Endothelial cell of hepatic sinusoid (primary cell): ENCODE measurements at regions not wholly inside any gene's neighbourhood (a gene's known extent, or its start where the extent isn't known, plus 50 kb on each side); places are given as distances from the start of the nearest gene placed in this dataset.

ENCODE experiments used
- in situ Hi-C: cut with HindIII; loops from 2 replicates; pipeline ENCODE4 v1.10.0; 2017; ENCODE audit warnings: low sequenced_read_pairs

- in situ Hi-C loops: no loop called here
These were observed 1027.8 kb upstream of the PHF14 start for GRCh38 chr7:9945857-9946256.

DNA sequence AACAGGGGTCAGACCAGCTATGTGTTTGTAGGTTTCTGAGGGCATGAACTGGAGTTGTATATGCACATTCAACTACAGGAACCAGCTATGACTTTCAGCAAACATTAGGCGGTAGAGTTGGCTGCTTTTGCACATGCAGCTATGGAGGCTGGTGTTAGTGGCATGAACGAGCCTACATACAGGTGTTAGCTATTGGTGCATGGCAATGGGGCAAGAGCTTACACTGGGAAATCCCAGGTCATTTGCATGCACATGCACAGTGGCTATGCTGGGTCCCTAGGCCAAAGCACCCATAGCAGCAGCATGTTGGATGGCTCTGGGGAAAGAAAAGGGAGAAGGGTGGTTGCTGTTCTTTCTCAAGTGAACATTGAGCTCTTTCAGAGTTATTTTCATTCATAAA, 1018.5 kb upstream of the PHF14 start:
- in situ Hi-C loops: no loop called here

- in situ Hi-C loops: no loop called here
These were observed 1015.2 kb upstream of the PHF14 start for GRCh38 chr7:9958486-9958885.

DNA sequence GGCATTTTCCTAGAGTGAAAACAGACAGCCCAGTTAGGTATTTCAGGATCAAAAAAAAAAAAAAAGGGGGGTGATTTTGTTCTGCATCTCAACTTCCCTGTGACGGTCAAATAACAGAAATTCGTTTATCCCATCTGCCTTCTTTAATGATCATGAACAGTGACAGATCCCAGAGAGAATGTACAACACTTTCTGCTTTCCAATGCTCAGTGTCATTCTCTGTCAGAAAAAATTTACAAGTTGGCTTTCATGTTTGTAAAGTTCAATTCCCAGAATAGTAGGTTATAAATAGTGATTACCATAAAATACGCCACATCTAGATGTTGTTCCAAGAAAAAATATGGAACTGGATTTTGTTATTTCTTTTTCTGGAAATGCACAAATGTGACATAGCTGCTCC, 1013.2 kb upstream of the PHF14 start:
- in situ Hi-C loops: no loop called here

- in situ Hi-C loops: no loop called here
These were observed 1012.3 kb upstream of the PHF14 start for GRCh38 chr7:9961161-9961922.

DNA sequence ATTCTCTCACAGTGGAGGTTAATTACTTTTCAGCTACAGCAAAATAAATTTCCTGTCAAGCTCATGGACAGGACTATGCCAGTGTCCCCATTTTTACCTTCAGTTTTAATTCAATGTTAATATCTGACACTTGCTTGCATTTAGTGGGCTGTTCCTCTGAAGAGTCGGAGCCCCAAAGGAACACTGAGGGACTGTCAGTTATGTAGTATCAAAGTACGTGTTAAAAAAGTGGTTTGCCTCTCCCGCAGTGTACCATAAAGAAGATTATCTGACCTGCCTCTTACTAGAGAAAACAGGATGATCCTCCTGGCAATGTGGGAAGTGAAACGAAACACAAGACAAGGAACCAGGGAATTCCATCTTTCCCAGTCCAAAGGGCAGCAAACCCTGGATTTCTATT, 1010.9 kb upstream of the PHF14 start:
- in situ Hi-C loops: no loop called here

- in situ Hi-C loops: no loop called here
These were observed 995.3 kb upstream of the PHF14 start for GRCh38 chr7:9978106-9979064.

- in situ Hi-C loops: no loop called here
These were observed 991.8 kb upstream of the PHF14 start for GRCh38 chr7:9981742-9982349.

- in situ Hi-C loops: no loop called here
These were observed 990.6 kb upstream of the PHF14 start for GRCh38 chr7:9983048-9983447.

DNA sequence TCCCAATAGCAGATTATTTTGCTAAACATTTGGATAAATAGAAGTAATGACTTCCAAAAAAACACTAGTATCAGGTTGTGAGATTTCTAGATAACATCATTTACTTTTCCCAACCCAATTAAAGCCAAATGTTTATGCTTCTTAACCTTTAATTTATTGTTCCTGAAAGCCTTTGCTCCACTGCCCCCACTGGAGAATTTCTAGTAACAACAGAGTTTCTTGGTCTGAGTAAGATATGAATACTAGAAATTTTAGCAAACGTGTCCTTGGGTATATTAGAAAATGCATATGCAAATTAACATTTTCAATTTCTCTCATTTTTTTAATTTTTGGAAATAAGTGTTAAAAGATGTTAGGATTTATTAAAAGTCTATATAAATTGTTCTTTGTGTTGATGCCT, 958.0 kb upstream of the PHF14 start:
- in situ Hi-C loops: no loop called here

GRCh38 chr7:10022480-10022879, 951.2 kb upstream of the PHF14 start:
- in situ Hi-C loops: no loop called here

DNA sequence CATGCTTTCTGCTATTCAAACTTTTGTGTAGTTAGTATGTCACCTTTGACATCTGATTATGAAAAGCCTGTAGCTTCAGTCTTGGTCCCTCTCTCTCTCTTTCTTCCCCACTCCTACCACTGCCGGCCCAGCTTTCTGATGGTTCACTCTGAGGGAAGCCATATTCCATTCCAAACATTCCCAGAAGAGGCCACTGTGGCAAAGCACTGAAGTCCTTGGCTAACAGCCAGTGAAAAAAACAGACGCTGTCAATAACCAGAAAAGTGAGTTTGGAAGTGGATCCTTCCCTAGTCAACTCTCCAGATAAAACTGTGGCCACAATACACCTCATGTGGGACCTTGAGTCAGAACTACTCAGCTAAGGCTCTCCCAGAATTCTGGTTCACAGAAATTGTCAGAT, 950.7 kb upstream of the PHF14 start:
- in situ Hi-C loops: no loop called here

GRCh38 chr7:10034843-10035556, 938.7 kb upstream of the PHF14 start:
- in situ Hi-C loops: no loop called here

GRCh38 chr7:10036693-10037092, 937.0 kb upstream of the PHF14 start:
- in situ Hi-C loops: no loop called here

- in situ Hi-C loops: no loop called here
These were observed 935.3 kb upstream of the PHF14 start for GRCh38 chr7:10038351-10038750.

DNA sequence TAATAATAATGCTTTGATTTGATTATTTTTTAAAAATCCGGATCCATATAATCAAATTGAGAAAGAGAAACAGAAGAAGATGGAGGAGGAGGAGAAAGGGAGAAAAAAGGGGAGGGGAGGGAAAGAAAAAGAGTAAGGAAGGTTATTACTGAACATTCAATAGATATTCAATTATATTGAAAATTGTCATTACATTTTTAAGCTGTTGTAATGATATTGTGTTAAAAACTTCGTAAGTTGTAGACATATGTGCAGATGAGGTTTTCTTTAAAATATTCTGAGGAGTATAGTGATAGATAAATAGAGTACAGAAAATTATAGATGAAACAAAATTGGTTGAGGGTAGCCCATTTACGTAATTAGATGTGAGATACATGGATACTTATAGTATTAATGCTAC, 933.0 kb upstream of the PHF14 start:
- in situ Hi-C loops: loop anchor here (5.0 kb wide), 1 partner anchor 37 kb away; no protein-coding TSS in a partner anchor

DNA sequence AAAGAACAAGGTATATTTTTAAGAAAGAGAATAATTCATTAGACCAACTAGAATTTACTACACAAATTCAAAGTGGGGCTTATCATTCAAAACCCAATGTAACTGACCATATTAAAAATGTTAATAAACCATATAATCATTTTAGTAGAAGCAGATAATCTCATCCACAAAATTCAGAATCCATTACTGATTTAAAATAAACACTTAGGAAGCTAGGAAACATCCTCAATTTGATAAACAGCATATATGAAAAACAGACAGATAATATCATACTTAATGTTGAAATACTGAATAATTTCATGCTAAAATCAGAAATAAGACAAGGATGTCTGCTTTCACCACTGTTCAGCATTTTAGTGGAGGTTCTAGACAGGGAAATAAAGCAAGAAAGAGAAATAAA, 902.8 kb upstream of the PHF14 start:
- in situ Hi-C loops: no loop called here

DNA sequence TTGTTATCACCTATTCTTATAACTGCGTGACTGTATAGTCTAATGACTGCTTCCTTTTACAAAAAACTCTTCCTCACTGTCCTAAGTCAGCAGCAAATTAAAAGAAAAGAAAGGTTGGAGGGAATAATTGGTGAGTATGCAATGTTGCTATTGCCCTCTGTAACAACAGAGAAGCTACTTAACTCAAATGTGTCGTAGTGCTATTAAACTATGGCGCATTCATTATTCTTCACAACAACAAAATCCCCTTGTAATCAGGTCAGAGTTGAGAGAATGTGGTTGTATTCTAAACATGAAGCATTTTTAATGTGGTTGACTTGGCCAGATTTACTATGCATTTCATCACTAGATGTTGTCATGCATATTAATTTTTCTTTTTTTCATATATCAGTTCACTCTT, 897.8 kb upstream of the PHF14 start:
- in situ Hi-C loops: loop anchor here (5.0 kb wide), 1 partner anchor 34 kb away; no protein-coding TSS in a partner anchor

- in situ Hi-C loops: loop anchor here (5.0 kb wide), 1 partner anchor 34 kb away; no protein-coding TSS in a partner anchor
These were observed 896.9 kb upstream of the PHF14 start for GRCh38 chr7:10076660-10077300.

GRCh38 chr7:10079572-10079971, 894.1 kb upstream of the PHF14 start:
- in situ Hi-C loops: loop anchor here (5.0 kb wide), 1 partner anchor 37 kb away; no protein-coding TSS in a partner anchor
